Urinary bladder (tissue), 3 donors: ENCODE measurements at regions not wholly inside any gene's neighbourhood (a gene's known extent, or its start where the extent isn't known, plus 50 kb on each side); places are given as distances from the start of the nearest gene placed in this dataset.

ENCODE experiments used
- DNase-seq: peaks from one replicate; pipeline ENCODE4 v3.0.0-alpha.2; 2015; ENCODE audit errors: extremely low spot score
- H3K27ac ChIP-seq: one replicate; pipeline ENCODE4 v1.5.1; 2013; ENCODE audit warnings: low read depth, mild to moderate bottlenecking, moderate library complexity
- H3K36me3 ChIP-seq: one replicate; pipeline ENCODE4 v1.6.1; 2013; ENCODE audit warnings: mild to moderate bottlenecking, moderate library complexity; ENCODE audit not compliant: insufficient read depth
- H3K4me1 ChIP-seq: one replicate; pipeline ENCODE4 v1.6.1; 2013; ENCODE audit warnings: mild to moderate bottlenecking, moderate library complexity; ENCODE audit not compliant: insufficient read depth
- H3K4me3 ChIP-seq: one replicate; pipeline ENCODE4 v1.5.1; 2013; ENCODE audit warnings: low read depth, low read length
- WGBS: extraction: QIAGEN DNeasy Blood & Tissue Kit; methylation state at CpG from one replicate; pipeline ENCODE4 v1.1.7; 2013; 5-methylcytosine and 5-hydroxymethylcytosine counted together
- donor health status: healthy with polysubstance abuse.
- donor health status: healthy.

- DNase-seq: no peak
- WGBS: 3% methylated on average over 22 of the region's 22 CpGs
- H3K27ac ChIP-seq: no peak overlapping the region
- H3K36me3 ChIP-seq: no peaks in the 10 kb centered on the region
- H3K4me1 ChIP-seq: no peaks in the 10 kb centered on the region
- peak overlapping the region; percentile 28 for H3K4me3 ChIP-seq
Observed at GRCh38 chr5:88666761-88667495, 216.1 kb downstream of the MEF2C start.

GRCh38 chr5:88665750-88666215 lies 217.2 kb downstream of the MEF2C start:
- H3K36me3 ChIP-seq: no peaks in the 10 kb centered on the region
- DNase-seq: no peak
- 5% methylated on average over 17 of the region's 17 CpGs for WGBS
- H3K4me3 ChIP-seq: no peak overlapping the region
- no peaks in the 10 kb centered on the region for H3K4me1 ChIP-seq
- H3K27ac ChIP-seq: no peak overlapping the region

- no peak for DNase-seq
- Histone ChIP-seq H3K27ac (no peak overlapping the region), H3K36me3 (no peaks in the 10 kb centered on the region), H3K4me1 (no peaks in the 10 kb centered on the region), H3K4me3 (no peak overlapping the region)
- 2% methylated on average over 2 of the region's 2 CpGs for WGBS
Observed at GRCh38 chr5:88664645-88665044, 218.3 kb downstream of the MEF2C start.

- WGBS: 9% methylated on average over 7 of the region's 7 CpGs
- Histone ChIP-seq H3K4me1 (no peaks in the 10 kb centered on the region), H3K27ac (no peak overlapping the region), H3K4me3 (no peak overlapping the region), H3K36me3 (no peaks in the 10 kb centered on the region)
- no peak for DNase-seq
Observed at GRCh38 chr5:88663793-88664216, 219.2 kb downstream of the MEF2C start.

- DNase-seq: no peak
- WGBS: 12% methylated on average over 6 of the region's 6 CpGs
- no peaks in the 10 kb centered on the region for H3K4me1 ChIP-seq
- H3K4me3 ChIP-seq: no peak overlapping the region
- no peak overlapping the region for H3K27ac ChIP-seq
- no peaks in the 10 kb centered on the region for H3K36me3 ChIP-seq
Observed at GRCh38 chr5:88662846-88663245, 220.1 kb downstream of the MEF2C start.

- H3K27ac ChIP-seq: no peak overlapping the region
- H3K4me3 ChIP-seq: no peak overlapping the region
- WGBS: 28% methylated on average over 2 of the region's 2 CpGs
- no peak for DNase-seq
- H3K4me1 ChIP-seq: no peaks in the 10 kb centered on the region
- no peaks in the 10 kb centered on the region for H3K36me3 ChIP-seq
Observed at GRCh38 chr5:88661806-88662207, 221.2 kb downstream of the MEF2C start.

- Histone ChIP-seq H3K4me3 (peak overlapping the region; percentile 46), H3K36me3 (no peaks in the 10 kb centered on the region), H3K27ac (no peak overlapping the region), H3K4me1 (no peaks in the 10 kb centered on the region)
- WGBS: under 1% methylated on average over 53 of the region's 53 CpGs
- no peak for DNase-seq
Observed at GRCh38 chr5:88660947-88661805, 221.8 kb downstream of the MEF2C start.

- Histone ChIP-seq H3K4me3 (peak overlapping the region; percentile 46), H3K27ac (no peak overlapping the region), H3K4me1 (no peaks in the 10 kb centered on the region), H3K36me3 (no peaks in the 10 kb centered on the region)
- 3% methylated on average over 41 of the region's 41 CpGs for WGBS
- no peak for DNase-seq
Observed at GRCh38 chr5:88660264-88660946, 222.6 kb downstream of the MEF2C start.

- no peak overlapping the region for H3K4me3 ChIP-seq
- H3K36me3 ChIP-seq: no peaks in the 10 kb centered on the region
- WGBS: 13% methylated on average over 32 of the region's 32 CpGs
- no peak for DNase-seq
- no peak overlapping the region for H3K27ac ChIP-seq
- H3K4me1 ChIP-seq: no peaks in the 10 kb centered on the region
Observed at GRCh38 chr5:88659529-88660263, 223.3 kb downstream of the MEF2C start.

GRCh38 chr5:88658886-88659285 lies 224.1 kb downstream of the MEF2C start:
- no peak for DNase-seq
- no peak overlapping the region for H3K27ac ChIP-seq
- 59% methylated on average over 4 of the region's 4 CpGs for WGBS
- no peaks in the 10 kb centered on the region for H3K4me1 ChIP-seq
- no peaks in the 10 kb centered on the region for H3K36me3 ChIP-seq
- no peak overlapping the region for H3K4me3 ChIP-seq

GRCh38 chr5:88657906-88658775 lies 224.8 kb downstream of the MEF2C start:
- no peak for DNase-seq
- 75% methylated on average over 5 of the region's 5 CpGs for WGBS
- no peaks in the 10 kb centered on the region for H3K36me3 ChIP-seq

GRCh38 chr5:88657136-88657535 lies 225.8 kb downstream of the MEF2C start:
- Histone ChIP-seq H3K4me3 (no peak overlapping the region), H3K27ac (no peak overlapping the region), H3K36me3 (no peaks in the 10 kb centered on the region), H3K4me1 (no peaks in the 10 kb centered on the region)
- no peak for DNase-seq
- 32% methylated on average over 1 of the region's 1 CpG for WGBS

More at GRCh38 chr5:88657906-88658775, 224.8 kb downstream of the MEF2C start:
- no peak overlapping the region for H3K4me3 ChIP-seq
- no peaks in the 10 kb centered on the region for H3K4me1 ChIP-seq
- no peak overlapping the region for H3K27ac ChIP-seq
